IPS-NIHi11 (cell line): ENCODE measurements at regions not wholly inside any gene's neighbourhood (a gene's known extent, or its start where the extent isn't known, plus 50 kb on each side); places are given as distances from the start of the nearest gene placed in this dataset.
"Not testable (repeated sequence)": the region's sequence is repeated elsewhere in the genome, so short reads cannot be mapped to it uniquely, and the experiment has no call there.

Experiments used
- DNase-seq: peaks from one replicate; pipeline ENCODE4 v3.0.0; 2012; ENCODE audit warnings: mixed read lengths, low spot score

GRCh38 chr20:5452691-5453090, 135.9 kb upstream of the PROKR2 start:
- not testable (repeated sequence) for DNase-seq

GRCh38 chr20:5452286-5452685, 135.5 kb upstream of the PROKR2 start:
- DNase-seq, result not testable (repeated sequence)

DNA sequence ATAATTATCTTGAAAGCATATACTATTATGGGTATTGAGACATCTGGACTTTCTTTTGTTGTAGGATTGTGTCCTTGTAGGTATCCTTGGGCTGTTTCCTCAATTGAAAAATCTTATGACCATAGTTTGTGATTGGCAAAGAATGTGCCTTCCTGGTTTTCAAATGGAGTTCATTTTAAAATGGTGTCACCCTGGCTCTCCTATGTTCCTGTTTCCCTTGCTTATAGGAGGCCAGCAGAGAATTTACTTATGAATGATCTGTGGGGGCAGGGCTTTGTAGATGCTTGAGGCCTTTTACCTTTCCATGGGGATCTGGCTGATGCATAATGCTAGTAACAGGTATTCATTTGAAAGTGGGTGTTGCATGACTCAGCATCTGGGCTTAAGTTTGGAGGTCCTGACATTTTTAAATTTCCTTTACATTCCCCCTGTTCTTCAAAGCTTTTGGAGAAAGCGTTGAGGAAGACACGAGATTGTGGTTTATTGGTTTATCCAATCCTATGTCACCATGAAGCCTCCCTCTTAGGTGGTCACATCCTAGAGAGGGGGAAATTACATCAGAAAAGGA, 135.0 kb upstream of the PROKR2 start:
- DNase-seq, result no peak

DNA sequence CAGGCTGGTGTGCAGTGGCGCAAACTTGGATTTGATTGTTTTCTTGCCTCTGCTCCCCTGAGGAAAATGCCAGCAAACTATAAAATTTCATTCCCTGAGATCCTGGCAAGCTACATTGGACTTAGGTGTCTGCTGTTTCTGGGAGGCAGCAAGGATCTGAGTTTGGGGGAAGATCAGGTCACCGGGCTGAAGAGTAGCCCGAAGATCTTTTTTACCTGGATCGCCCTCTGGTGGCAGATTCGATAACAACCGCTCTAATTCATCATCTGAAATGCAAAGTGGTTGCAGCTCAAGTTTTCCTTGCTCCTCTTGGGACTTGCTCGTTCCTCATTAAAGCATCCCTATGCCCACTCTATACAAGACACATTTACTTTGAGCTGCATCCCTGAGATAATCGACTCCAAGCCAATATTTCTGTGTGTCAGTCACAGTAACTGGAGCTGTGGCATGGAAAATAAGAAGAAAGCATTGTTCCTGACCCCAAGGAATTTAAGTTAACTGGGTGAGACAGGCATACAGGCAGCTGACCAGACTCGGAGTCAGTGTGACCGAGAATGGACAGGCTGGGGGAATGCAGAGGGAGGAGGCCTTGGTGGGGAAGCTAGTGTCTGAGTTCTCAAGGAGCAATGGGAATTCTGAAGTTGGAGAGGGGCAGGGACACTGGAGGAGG, 131.8 kb upstream of the PROKR2 start:
- peak; percentile 79 for DNase-seq

GRCh38 chr20:5447188-5447587, 130.4 kb upstream of the PROKR2 start:
- DNase-seq, result no peak

- DNase-seq, result no peak
These were observed 128.9 kb upstream of the PROKR2 start for GRCh38 chr20:5445611-5446010.

DNA sequence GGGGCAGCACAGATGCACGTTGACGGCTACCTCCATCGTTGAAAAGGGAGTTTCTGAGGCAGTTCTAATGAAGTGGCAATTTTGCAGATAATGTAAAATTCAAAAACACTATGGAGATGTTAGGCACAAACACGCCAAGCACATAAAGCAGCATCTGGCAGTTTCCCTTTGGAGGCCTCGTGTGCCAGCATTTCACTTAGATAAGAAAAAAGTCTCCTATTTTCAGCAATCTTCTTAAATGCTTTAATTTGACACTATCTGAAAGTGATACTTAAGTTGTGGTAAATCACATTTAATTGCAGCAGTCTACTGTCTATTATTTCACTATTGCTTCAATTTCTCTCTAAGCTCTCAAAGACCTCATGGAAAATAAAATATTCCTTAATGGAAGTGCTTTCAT, 125.3 kb upstream of the PROKR2 start:
- DNase-seq, result no peak

- DNase-seq, result no peak
These were observed 117.4 kb upstream of the PROKR2 start for GRCh38 chr20:5434116-5434515.

- DNase-seq, result no peak
These were observed 116.6 kb upstream of the PROKR2 start for GRCh38 chr20:5433352-5433751.

GRCh38 chr20:5432030-5432429, 115.3 kb upstream of the PROKR2 start:
- no peak for DNase-seq

GRCh38 chr20:5430670-5431069, 113.9 kb upstream of the PROKR2 start:
- DNase-seq, result peak; percentile 20

DNA sequence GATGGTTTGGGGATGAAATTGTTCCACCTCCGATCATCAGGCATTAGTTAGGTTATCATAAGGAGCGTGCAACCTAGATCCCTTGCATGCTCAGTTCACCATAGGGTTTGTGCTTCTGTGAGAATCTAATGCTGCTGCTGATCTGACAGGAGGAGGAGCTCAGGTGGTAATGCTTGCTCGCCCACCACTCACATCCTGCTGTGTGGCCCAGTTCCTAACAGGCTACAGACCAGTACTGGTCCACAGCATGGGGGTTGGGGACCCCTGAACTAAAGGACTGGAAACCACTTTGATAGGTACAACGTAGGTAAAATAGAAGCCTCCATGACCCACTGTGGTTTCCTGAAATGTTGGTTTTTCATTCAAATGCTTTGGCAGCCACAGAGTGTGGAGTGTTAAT, 109.3 kb upstream of the PROKR2 start:
- no peak for DNase-seq

- DNase-seq, result no peak
These were observed 99.3 kb upstream of the PROKR2 start for GRCh38 chr20:5416086-5416485.

DNA sequence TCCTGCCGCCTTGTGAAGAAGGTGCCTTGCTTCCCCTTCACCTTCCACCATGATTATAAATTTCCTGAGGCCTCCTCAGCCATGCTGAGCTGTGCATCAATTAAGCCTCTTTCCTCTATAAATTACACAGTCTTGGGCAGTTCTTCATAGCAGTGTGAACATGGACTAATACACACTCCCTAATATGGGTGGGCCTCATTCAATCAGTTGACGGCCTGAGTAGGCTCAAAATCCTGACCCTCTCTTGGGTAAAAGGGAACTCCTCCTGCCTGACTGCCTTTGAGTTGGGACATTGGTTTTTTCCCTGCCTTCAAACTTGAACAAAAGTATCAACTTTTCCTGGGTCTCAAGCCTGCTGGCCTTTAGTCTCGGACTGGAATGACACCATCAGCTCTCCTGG, 96.6 kb upstream of the PROKR2 start:
- no peak for DNase-seq

GRCh38 chr20:5410470-5410869, 93.7 kb upstream of the PROKR2 start:
- DNase-seq, result no peak

- DNase-seq, result peak; percentile 62
These were observed 86.3 kb upstream of the PROKR2 start for GRCh38 chr20:5402903-5403531.

DNA sequence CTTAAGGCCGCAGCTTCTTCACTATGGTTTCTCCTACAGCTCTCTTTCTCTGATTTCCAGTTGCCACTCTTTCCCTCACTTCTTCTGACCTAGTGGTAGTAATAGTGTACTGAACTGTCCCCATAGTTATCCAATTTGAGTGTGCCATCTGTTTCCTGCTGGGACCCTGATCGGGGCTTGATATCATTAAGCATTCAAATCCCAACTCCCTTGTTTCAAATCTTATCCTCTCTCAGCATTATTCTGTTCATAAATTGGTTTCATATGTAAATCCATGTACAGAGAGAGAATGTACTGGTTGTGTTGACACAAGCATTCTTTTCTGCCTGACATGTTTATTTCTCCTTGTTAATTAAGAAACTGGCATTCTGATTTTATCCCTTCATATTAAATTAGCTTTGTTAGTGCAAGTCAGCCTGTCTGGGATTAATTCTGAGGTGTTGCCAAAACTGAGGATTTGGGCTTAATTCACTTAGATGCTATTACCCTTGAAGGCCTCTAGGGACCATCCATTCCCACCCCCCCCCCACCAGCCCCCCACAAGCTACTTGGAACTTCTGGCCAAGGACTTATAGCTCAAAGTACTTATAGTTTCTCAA, 84.6 kb upstream of the PROKR2 start:
- no peak for DNase-seq

GRCh38 chr20:5400164-5400762, 83.5 kb upstream of the PROKR2 start:
- DNase-seq, result peak; percentile 61

DNA sequence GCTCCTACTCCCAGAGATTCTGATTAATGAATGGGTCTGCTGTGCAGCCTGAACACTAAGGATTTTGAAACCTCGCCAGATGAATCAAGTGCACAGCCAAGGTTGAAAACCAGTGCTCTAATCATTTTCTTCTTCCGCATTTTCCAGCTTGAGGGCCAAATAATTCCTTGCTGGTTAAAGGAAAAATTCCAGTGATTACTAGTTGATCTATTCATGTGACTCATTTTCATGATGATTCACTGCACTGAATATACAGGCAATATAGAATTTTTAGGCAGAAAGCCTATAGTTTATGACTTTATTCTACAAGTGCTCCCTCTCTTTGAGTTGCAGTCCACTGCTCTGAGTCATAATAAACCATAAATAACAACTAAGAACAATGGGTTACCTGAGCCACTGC, 80.6 kb upstream of the PROKR2 start:
- no peak for DNase-seq

- no peak for DNase-seq
These were observed 79.4 kb upstream of the PROKR2 start for GRCh38 chr20:5395932-5396727.

DNA sequence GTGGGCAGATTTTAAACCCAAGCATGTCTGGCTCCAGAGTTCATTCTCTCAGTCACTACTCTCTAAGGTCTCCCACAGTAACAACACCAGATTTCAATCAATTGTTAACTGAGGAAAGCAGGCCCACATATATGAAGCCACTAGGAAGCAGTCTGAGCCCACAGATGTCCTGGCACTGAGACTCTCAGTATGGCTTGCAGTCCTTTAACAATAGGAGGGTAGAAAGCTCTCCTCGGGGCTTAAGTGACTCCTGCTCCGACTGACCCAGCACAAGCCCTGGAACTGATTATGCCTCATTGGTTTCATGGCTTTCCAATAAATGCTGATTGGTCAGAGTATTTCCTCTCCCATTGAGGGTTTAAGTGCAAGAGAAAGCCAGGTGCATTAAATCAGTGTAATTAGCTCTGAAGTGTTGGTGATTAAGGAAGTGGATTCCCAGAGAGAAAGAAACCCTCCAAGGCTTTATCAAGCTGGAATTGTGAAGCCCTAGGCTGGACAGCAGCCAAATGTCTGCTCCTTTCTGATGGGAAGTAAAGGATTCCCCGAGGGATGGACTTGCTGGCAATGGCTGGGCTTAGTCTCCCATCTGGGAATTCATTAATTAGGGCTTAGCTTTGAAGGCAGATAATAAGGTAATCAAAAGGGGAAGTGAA, 76.6 kb upstream of the PROKR2 start:
- no peak for DNase-seq

GRCh38 chr20:5390720-5391119, 74.0 kb upstream of the PROKR2 start:
- no peak for DNase-seq
